ENCODE measurements at regions not wholly inside any gene's neighbourhood (a gene's known extent, or its start where the extent isn't known, plus 50 kb on each side); places are given as distances from the start of the nearest gene placed in this dataset.

DNA sequence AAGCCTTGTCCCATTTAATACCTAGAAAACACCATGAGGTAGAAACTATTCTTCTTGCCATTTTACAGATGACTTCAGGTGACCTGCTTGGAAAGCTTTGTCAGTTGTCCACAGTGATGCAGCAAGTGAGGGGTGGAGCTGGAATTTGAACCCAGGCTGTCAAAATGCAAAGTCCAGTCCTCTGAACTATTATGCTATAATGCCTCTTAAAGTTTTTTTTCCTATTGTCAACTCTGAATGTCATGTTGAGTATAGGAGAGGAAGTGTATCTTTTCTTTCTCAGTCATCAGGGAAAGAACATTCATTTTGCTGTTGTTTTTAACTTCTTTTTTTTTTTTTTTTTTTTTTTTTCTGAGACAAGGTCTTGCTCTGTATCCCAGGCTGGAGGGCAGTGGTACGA lies 525.6 kb downstream of the XYLT1 start:
- TF ChIP-seq EZH2 (IDR thresholded peaks at IDR 0.05; ENCODE audit: insufficient read depth, poor library complexity, severe bottlenecking) (no peak), EZH2phosphoT487 (IDR thresholded peaks at IDR 0.05; ENCODE audit: insufficient read depth, low read depth) (no peak)
